ENCODE measurements at regions not wholly inside any gene's neighbourhood (a gene's known extent, or its start where the extent isn't known, plus 50 kb on each side); places are given as distances from the start of the nearest gene placed in this dataset.

DNA sequence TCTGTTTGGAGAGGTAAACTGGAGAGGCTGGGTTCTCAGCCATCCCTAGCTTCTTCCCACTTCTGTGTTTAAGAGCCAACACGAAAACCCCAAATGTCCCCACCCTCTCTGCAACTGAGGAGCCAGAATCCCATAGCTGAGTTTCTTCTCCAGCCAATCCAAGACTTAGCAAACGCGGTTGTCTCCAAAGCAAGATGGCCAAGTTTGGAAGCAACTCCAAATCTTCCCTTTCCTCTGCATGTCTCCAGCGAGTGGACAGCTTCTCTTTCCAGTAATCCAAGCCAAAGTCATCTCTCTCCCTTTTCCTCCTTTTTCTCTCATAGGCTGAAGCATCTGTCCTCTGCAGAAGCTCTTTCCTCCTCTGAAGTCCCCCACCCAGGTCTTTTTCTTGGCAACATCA lies 539.2 kb downstream of the MIAT start:
- intact Hi-C loops (cut with micrococcal nuclease), result no loop called here
- ATAC-seq (ENCODE audit: low read depth), result no peak
- WGBS (ENCODE audit: insufficient coverage), result 80% methylated on average over 4 of the region's 4 CpGs
- Histone ChIP-seq H3K9ac (ENCODE audit: low read length) (no peak overlapping the region), H3K9me3 (ENCODE audit: control extremely low read depth in 1 of 3, control insufficient read depth in 2 of 3, insufficient read depth in 1 of 3, low read length in 2 of 3) (peaks cover 0 to 9% (median 2%) of the 10 kb centered on the region in 3 donors), H3K4me2 (replicated peaks; ENCODE audit: low read depth, low read length, poor library complexity, severe bottlenecking) (no peak overlapping the region), H3K4me1 (ENCODE audit: control insufficient read depth in 2 of 2, insufficient read depth in 2 of 2, low read length in 2 of 2) (no peaks in the 10 kb centered on the region), H2AFZ (ENCODE audit: insufficient read depth, low read depth, low read length, poor library complexity, severe bottlenecking) (no peak overlapping the region), H3K4me3 (ENCODE audit: control extremely low read depth in 1 of 5, extremely low read depth in 1 of 5, insufficient read depth in 1 of 5, low read depth in 2 of 5, low read length in 4 of 5) (no peak overlapping the region), H3K36me3 (replicated peaks in 1 of 2; ENCODE audit: control extremely low read depth in 1 of 2, control insufficient read depth in 1 of 2, extremely low read depth in 1 of 2, insufficient read depth in 2 of 2, low read length in 1 of 2) (no peaks in the 10 kb centered on the region), H3K79me2 (ENCODE audit: control insufficient read depth, insufficient read depth, low read length) (no peaks in the 10 kb centered on the region), H3K27ac (ENCODE audit: low read length in 2 of 2) (no peak overlapping the region), H3K27me3 (replicated peaks in 1 of 4; ENCODE audit: control extremely low read depth in 1 of 4, control insufficient read depth in 3 of 4, insufficient read depth in 4 of 4, low read length in 3 of 4) (no peaks in the 10 kb centered on the region), H4K20me1 (ENCODE audit: control insufficient read depth, insufficient read depth, low read length, poor library complexity, severe bottlenecking) (no peaks in the 10 kb centered on the region)
- H3K4me1 Mint-ChIP-seq, result no peaks in the 10 kb centered on the region
- CTCF ChIA-PET, result no interaction called here
- peaks cover 3% of the 10 kb centered on the region for H3K9me3 Mint-ChIP-seq (ENCODE audit: insufficient read depth)
- H3K4me3 Mint-ChIP-seq, result no peak overlapping the region
- H3K27me3 Mint-ChIP-seq, result peaks cover 10% of the 10 kb centered on the region
- no peak for DNase-seq
- no peak overlapping the region for H3K27ac Mint-ChIP-seq
- POLR2A ChIA-PET, result no interaction called here
- TF ChIP-seq, protein P1, sequence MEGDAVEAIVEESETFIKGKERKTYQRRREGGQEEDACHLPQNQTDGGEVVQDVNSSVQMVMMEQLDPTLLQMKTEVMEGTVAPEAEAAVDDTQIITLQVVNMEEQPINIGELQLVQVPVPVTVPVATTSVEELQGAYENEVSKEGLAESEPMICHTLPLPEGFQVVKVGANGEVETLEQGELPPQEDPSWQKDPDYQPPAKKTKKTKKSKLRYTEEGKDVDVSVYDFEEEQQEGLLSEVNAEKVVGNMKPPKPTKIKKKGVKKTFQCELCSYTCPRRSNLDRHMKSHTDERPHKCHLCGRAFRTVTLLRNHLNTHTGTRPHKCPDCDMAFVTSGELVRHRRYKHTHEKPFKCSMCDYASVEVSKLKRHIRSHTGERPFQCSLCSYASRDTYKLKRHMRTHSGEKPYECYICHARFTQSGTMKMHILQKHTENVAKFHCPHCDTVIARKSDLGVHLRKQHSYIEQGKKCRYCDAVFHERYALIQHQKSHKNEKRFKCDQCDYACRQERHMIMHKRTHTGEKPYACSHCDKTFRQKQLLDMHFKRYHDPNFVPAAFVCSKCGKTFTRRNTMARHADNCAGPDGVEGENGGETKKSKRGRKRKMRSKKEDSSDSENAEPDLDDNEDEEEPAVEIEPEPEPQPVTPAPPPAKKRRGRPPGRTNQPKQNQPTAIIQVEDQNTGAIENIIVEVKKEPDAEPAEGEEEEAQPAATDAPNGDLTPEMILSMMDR (IDR thresholded peaks at IDR 0.05), result no peak
- TF ChIP-seq EZH2 (IDR thresholded peaks at IDR 0.05; ENCODE audit: borderline replicate concordance, insufficient read depth, low read depth, low read length, poor library complexity, severe bottlenecking), result no peak

DNA sequence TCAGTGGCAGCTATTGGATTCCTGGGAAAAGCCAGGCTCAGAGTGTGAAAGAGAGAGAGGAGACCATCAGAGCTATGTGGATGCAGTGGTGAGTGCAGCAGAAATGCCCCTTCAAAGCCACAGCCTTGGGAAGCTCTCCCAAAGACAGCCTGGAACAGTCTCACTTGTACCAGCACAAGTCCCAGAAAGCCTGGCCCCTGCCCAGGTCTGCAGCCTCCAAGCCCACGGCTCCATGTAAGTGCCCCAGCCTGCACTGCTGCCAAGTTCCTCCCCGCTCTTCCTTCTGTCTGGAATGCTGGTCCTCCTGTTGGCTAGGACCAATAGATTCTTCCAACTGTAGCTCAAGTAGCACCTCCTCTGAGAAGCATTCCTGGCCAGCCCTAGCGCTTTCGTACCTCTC lies 539.7 kb downstream of the MIAT start:
- Mint-ChIP-seq H3K9me3 (ENCODE audit: insufficient read depth) (peaks cover 3% of the 10 kb centered on the region), H3K27me3 (peaks cover 11% of the 10 kb centered on the region), H3K27ac (no peak overlapping the region), H3K4me1 (no peaks in the 10 kb centered on the region), H3K4me3 (no peak overlapping the region)
- ChIA-PET CTCF (no interaction called here), POLR2A (no interaction called here)
- H3K4me1 ChIP-seq (ENCODE audit: control insufficient read depth in 2 of 2, insufficient read depth in 2 of 2, low read length in 2 of 2), result no peaks in the 10 kb centered on the region
- no peaks in the 10 kb centered on the region for H4K20me1 ChIP-seq (ENCODE audit: control insufficient read depth, insufficient read depth, low read length, poor library complexity, severe bottlenecking)
- no peak overlapping the region for H3K27ac ChIP-seq (ENCODE audit: low read length in 2 of 2)
- no peak for DNase-seq
- H3K9me3 ChIP-seq (ENCODE audit: control extremely low read depth in 1 of 3, control insufficient read depth in 2 of 3, insufficient read depth in 1 of 3, low read length in 2 of 3), result peaks cover 0 to 8% (median 0%) of the 10 kb centered on the region in 3 donors
- intact Hi-C loops (cut with micrococcal nuclease), result no loop called here
- no peak overlapping the region for H3K9ac ChIP-seq (ENCODE audit: low read length)
- H3K27me3 ChIP-seq (replicated peaks in 1 of 4; ENCODE audit: control extremely low read depth in 1 of 4, control insufficient read depth in 3 of 4, insufficient read depth in 4 of 4, low read length in 3 of 4), result no peaks in the 10 kb centered on the region
- no peak overlapping the region for H3K4me2 ChIP-seq (replicated peaks; ENCODE audit: low read depth, low read length, poor library complexity, severe bottlenecking)
- no peak overlapping the region for H2AFZ ChIP-seq (ENCODE audit: insufficient read depth, low read depth, low read length, poor library complexity, severe bottlenecking)
- no peak overlapping the region for H3K4me3 ChIP-seq (ENCODE audit: control extremely low read depth in 1 of 5, extremely low read depth in 1 of 5, insufficient read depth in 1 of 5, low read depth in 2 of 5, low read length in 4 of 5)
- no peak for TF ChIP-seq EZH2 (IDR thresholded peaks at IDR 0.05; ENCODE audit: borderline replicate concordance, insufficient read depth, low read depth, low read length, poor library complexity, severe bottlenecking)
- TF ChIP-seq, protein P1 (IDR thresholded peaks at IDR 0.05), result no peak
- 82% methylated on average over 2 of the region's 4 CpGs for WGBS (ENCODE audit: insufficient coverage)
- no peak for ATAC-seq (ENCODE audit: low read depth)
- H3K36me3 ChIP-seq (replicated peaks in 1 of 2; ENCODE audit: control extremely low read depth in 1 of 2, control insufficient read depth in 1 of 2, extremely low read depth in 1 of 2, insufficient read depth in 2 of 2, low read length in 1 of 2), result no peaks in the 10 kb centered on the region
- no peaks in the 10 kb centered on the region for H3K79me2 ChIP-seq (ENCODE audit: control insufficient read depth, insufficient read depth, low read length)
